H1 (cell line): ENCODE measurements at regions not wholly inside any gene's neighbourhood (a gene's known extent, or its start where the extent isn't known, plus 50 kb on each side); places are given as distances from the start of the nearest gene placed in this dataset.

Experiments
- CTCF ChIA-PET: fragments of 300-600 bp; sonication (Branson Sonifier 250); formaldehyde crosslinking; loops from one replicate; lab custom pipeline; 2021; ENCODE audit not compliant: partially characterized antibody; lab: Charles Lee
- POLR2A ChIA-PET: fragments of 300-600 bp; sonication (Branson Sonifier 250); formaldehyde crosslinking; loops from one replicate; lab custom pipeline; 2021; ENCODE audit warnings: inconsistent platforms; ENCODE audit not compliant: partially characterized antibody; lab: Charles Lee
- DNase-seq, 2 experiments: peaks; one replicate each; pipeline versions ENCODE4 v3.0.0 to v3.0.0-alpha.2; 2010 to 2022; ENCODE audit warnings: low spot score in 2 of 2, low read depth in 1 of 2, mixed read lengths in 1 of 2
- FAIRE-seq: peaks from 2 replicates; lab custom pipeline; 2011; peaks lifted over from hg19 to GRCh38; lab: Jason Lieb, UNC
- H2AFZ ChIP-seq: 2 replicates; pipeline ENCODE4 v1.8.1; 2012; ENCODE audit warnings: low read length, inconsistent platforms
- H2AK5ac ChIP-seq: 2 replicates; pipeline ENCODE4 v1.6.1; 2013; ENCODE audit warnings: low read depth, low read length
- H2BK120ac ChIP-seq: replicated peaks from 2 replicates; pipeline ENCODE3; 2013; ENCODE audit warnings: low read depth, low read length, inconsistent platforms
- H2BK12ac ChIP-seq: 2 replicates; pipeline ENCODE4 v1.6.1; 2013; ENCODE audit warnings: low read depth, low read length
- H2BK15ac ChIP-seq: 2 replicates; pipeline ENCODE4 v1.6.1; 2013; ENCODE audit warnings: low read length
- H2BK20ac ChIP-seq: 2 replicates; pipeline ENCODE4 v1.6.1; 2013; ENCODE audit warnings: low read length
- H2BK5ac ChIP-seq: 2 replicates; pipeline ENCODE4 v1.6.1; 2013; ENCODE audit warnings: low read depth, low read length
- H3K14ac ChIP-seq: 2 replicates; pipeline ENCODE4 v1.6.1; 2013; ENCODE audit warnings: inconsistent platforms; ENCODE audit not compliant: insufficient read length
- H3K18ac ChIP-seq: 2 replicates; pipeline ENCODE4 v1.6.1; 2013; ENCODE audit warnings: low read length; ENCODE audit errors: extremely low read depth
- H3K23ac ChIP-seq: 2 replicates; pipeline ENCODE4 v1.6.1; 2013; ENCODE audit warnings: inconsistent platforms; ENCODE audit not compliant: insufficient read length
- H3K23me2 ChIP-seq: 2 replicates; pipeline ENCODE4 v1.6.1; 2013; ENCODE audit warnings: low read depth, low read length
- H3K27ac ChIP-seq: 2 replicates; pipeline ENCODE4 v1.6.1; 2011; ENCODE audit warnings: low read depth, low read length, inconsistent platforms
- H3K27me3 ChIP-seq, 4 experiments: replicated peaks in 1 of 4; 1 replicate in 1 of 4; 2 replicates in 3 of 4; pipeline versions ENCODE4 v1.6.1 to v1.8.1; 2011 to 2013; ENCODE audit warnings: low read length in 3 of 4, mild to moderate bottlenecking in 3 of 4, inconsistent platforms in 2 of 4, mixed read lengths in 2 of 4, moderate library complexity in 1 of 4; ENCODE audit not compliant: control insufficient read depth in 3 of 4, insufficient read depth in 3 of 4; ENCODE audit errors: extremely low read depth in 1 of 4
- H3K36me3 ChIP-seq, 4 experiments: 2 replicates each; pipeline versions ENCODE4 v1.6.1 to v1.8.1; 2011 to 2013; ENCODE audit warnings: mild to moderate bottlenecking in 4 of 4, low read length in 3 of 4, moderate library complexity in 2 of 4, control low read depth in 1 of 4, inconsistent platforms in 1 of 4; ENCODE audit not compliant: insufficient read depth in 4 of 4, control insufficient read depth in 2 of 4
- H3K4ac ChIP-seq: replicated peaks from 2 replicates; pipeline ENCODE3; 2013; ENCODE audit warnings: low read length, low read depth, mixed read lengths, inconsistent platforms; ENCODE audit not compliant: insufficient read length
- H3K4me1 ChIP-seq, 4 experiments: replicated peaks in 1 of 4; 1 replicate in 1 of 4; 2 replicates in 3 of 4; pipeline versions ENCODE4 v1.6.1 to v1.8.1; 2011 to 2013; ENCODE audit warnings: low read length in 3 of 4, inconsistent platforms in 2 of 4, mixed read lengths in 1 of 4; ENCODE audit not compliant: insufficient read depth in 4 of 4, control insufficient read depth in 3 of 4
- H3K4me2 ChIP-seq, 2 experiments: 2 replicates each; pipeline versions ENCODE4 v1.6.1 to v1.8.1; 2011 to 2013; ENCODE audit warnings: low read depth in 2 of 2, low read length in 2 of 2, control low read depth in 1 of 2, inconsistent platforms in 1 of 2, mild to moderate bottlenecking in 1 of 2; ENCODE audit not compliant: insufficient read depth in 1 of 2
- H3K4me3 ChIP-seq, 4 experiments: fragments of 200-600, 300-600 bp in 1 of 4; sonication (generic), shearing (Covaris generic), sonication (Bioruptor Twin) in 1 of 4; 2 replicates each; pipeline versions ENCODE4 v1.5.1 to v1.8.1; 2011 to 2016; ENCODE audit warnings: low read length in 4 of 4, low read depth in 3 of 4, control low read depth in 2 of 4, inconsistent platforms in 2 of 4, mild to moderate bottlenecking in 2 of 4, mixed read lengths in 1 of 4, moderate library complexity in 1 of 4; ENCODE audit not compliant: insufficient read depth in 2 of 4; ENCODE audit errors: extremely low read depth in 1 of 4
- H3K56ac ChIP-seq: replicated peaks from 2 replicates; pipeline ENCODE3; 2013; ENCODE audit warnings: low read depth, mild to moderate bottlenecking, mixed read lengths, low read length, inconsistent platforms; ENCODE audit not compliant: insufficient read length
- H3K79me1 ChIP-seq: 2 replicates; pipeline ENCODE4 v1.6.1; 2013; ENCODE audit warnings: low read depth, low read length, control low read depth
- H3K79me2 ChIP-seq, 2 experiments: 2 replicates each; pipeline versions ENCODE4 v1.6.1 to v1.8.1; 2012 to 2013; ENCODE audit warnings: low read length in 2 of 2, mild to moderate bottlenecking in 2 of 2, inconsistent platforms in 1 of 2; ENCODE audit not compliant: insufficient read depth in 2 of 2, control insufficient read depth in 1 of 2
- H3K9ac ChIP-seq, 4 experiments: replicated peaks in 1 of 4; 1 replicate in 1 of 4; 2 replicates in 3 of 4; pipeline versions ENCODE4 v1.6.1 to v1.8.1; 2011 to 2013; ENCODE audit warnings: low read depth in 3 of 4, low read length in 3 of 4, control low read depth in 2 of 4, mild to moderate bottlenecking in 2 of 4, moderate library complexity in 2 of 4, inconsistent platforms in 1 of 4; ENCODE audit errors: extremely low read depth in 1 of 4
- H3K9me3 ChIP-seq, 2 experiments: 2 replicates each; pipeline versions ENCODE4 v1.6.1 to v1.8.1; 2012 to 2013; ENCODE audit warnings: mild to moderate bottlenecking in 2 of 2, moderate library complexity in 2 of 2, control low read depth in 1 of 2, inconsistent platforms in 1 of 2, low read depth in 1 of 2, low read length in 1 of 2, mixed read lengths in 1 of 2; ENCODE audit not compliant: insufficient read depth in 2 of 2
- H4K20me1 ChIP-seq, 2 experiments: replicated peaks in 1 of 2; 2 replicates each; pipeline versions ENCODE3 to v1.8.1; 2011 to 2013; ENCODE audit warnings: inconsistent platforms in 2 of 2, low read length in 2 of 2, mild to moderate bottlenecking in 1 of 2; ENCODE audit not compliant: insufficient read depth in 2 of 2, control insufficient read depth in 1 of 2
- H4K5ac ChIP-seq: 2 replicates; pipeline ENCODE4 v1.6.1; 2013; ENCODE audit warnings: low read length, low read depth, mixed read lengths, inconsistent platforms; ENCODE audit not compliant: insufficient read length
- H4K8ac ChIP-seq: 2 replicates; pipeline ENCODE4 v1.8.0; 2013; ENCODE audit warnings: mild to moderate bottlenecking, moderate library complexity, low read length, inconsistent platforms; ENCODE audit not compliant: insufficient read depth; ENCODE audit errors: extremely low read depth
- H4K91ac ChIP-seq: replicated peaks from 2 replicates; pipeline ENCODE3; 2013; ENCODE audit warnings: low read length, mixed read lengths, inconsistent platforms; ENCODE audit not compliant: insufficient read length
- BRCA1 ChIP-seq: IDR thresholded peaks from 2 replicates; pipeline ENCODE4 v1.6.1; 2012; ENCODE audit warnings: low read depth, low read length, improper control_type of control experiment
- FOSL1 ChIP-seq: IDR thresholded peaks from 2 replicates; pipeline ENCODE4 v1.6.1; 2011; ENCODE audit warnings: mild to moderate bottlenecking, low read depth, low read length, moderate library complexity; ENCODE audit not compliant: insufficient read depth
- HDAC2 ChIP-seq, 2 experiments: fragments of 300-600 bp in 1 of 2; sonication (generic) in 1 of 2; IDR thresholded peaks; 2 replicates each; pipeline ENCODE4 v1.6.1; 2011 to 2012; ENCODE audit warnings: low read depth in 2 of 2, low read length in 2 of 2, mild to moderate bottlenecking in 2 of 2, moderate library complexity in 2 of 2, borderline replicate concordance in 1 of 2, inconsistent platforms in 1 of 2
- HDAC6 ChIP-seq: IDR thresholded peaks from one replicate; pipeline ENCODE4 v1.7.1; 2012; ENCODE audit warnings: low read depth, mild to moderate bottlenecking, inconsistent platforms, low read length, moderate library complexity
- JUND ChIP-seq: IDR thresholded peaks from 2 replicates; pipeline ENCODE4 v1.6.1; 2011; ENCODE audit warnings: mild to moderate bottlenecking, improper control_type of control experiment, low read length
- KDM4A ChIP-seq: IDR thresholded peaks from one replicate; pipeline ENCODE4 v1.7.1; 2012; ENCODE audit warnings: low read depth, mild to moderate bottlenecking, moderate library complexity, low read length, inconsistent platforms; ENCODE audit not compliant: severe bottlenecking
- MAFK ChIP-seq: IDR thresholded peaks from 2 replicates; pipeline ENCODE4 v1.6.1; 2012; ENCODE audit warnings: low read depth, mild to moderate bottlenecking, improper control_type of control experiment, low read length
- NANOG ChIP-seq: IDR thresholded peaks from 2 replicates; pipeline ENCODE4 v1.6.1; 2011; ENCODE audit warnings: low read length, low read depth, mild to moderate bottlenecking, inconsistent platforms; ENCODE audit not compliant: insufficient read depth, poor library complexity, severe bottlenecking
- POLR2A ChIP-seq, 2 experiments: IDR thresholded peaks; 1 replicate in 1 of 2; 2 replicates in 1 of 2; pipeline ENCODE4 v1.6.1; 2011; ENCODE audit warnings: low read depth in 2 of 2, low read length in 2 of 2, mild to moderate bottlenecking in 2 of 2; ENCODE audit errors: control extremely low read depth in 1 of 2
- SAP30 ChIP-seq: fragments of 300-600 bp; sonication (generic); IDR thresholded peaks from 2 replicates; pipeline ENCODE4 v1.7.1; 2012; ENCODE audit warnings: low read length, moderate library complexity, mild to moderate bottlenecking, inconsistent platforms; ENCODE audit not compliant: insufficient read depth, insufficient replicate concordance
- SP4 ChIP-seq: IDR thresholded peaks from 2 replicates; pipeline ENCODE4 v1.6.1; 2012; ENCODE audit warnings: low read length, inconsistent platforms
- SRF ChIP-seq: IDR thresholded peaks from 2 replicates; pipeline ENCODE4 v1.6.1; 2011; ENCODE audit warnings: mild to moderate bottlenecking, low read depth, low read length, moderate library complexity
- TAF7 ChIP-seq: optimal IDR thresholded peaks from 2 replicates; pipeline ENCODE3; 2011; ENCODE audit warnings: low read depth, mild to moderate bottlenecking, inconsistent platforms, low read length, moderate library complexity, borderline replicate concordance
- TBP ChIP-seq: IDR thresholded peaks from 2 replicates; pipeline ENCODE4 v1.6.1; 2011; ENCODE audit warnings: low read depth, low read length, improper control_type of control experiment
- YY1 ChIP-seq: IDR thresholded peaks from 2 replicates; pipeline ENCODE4 v1.6.1; 2011; ENCODE audit warnings: low read depth, mild to moderate bottlenecking, low read length
- ZNF274 ChIP-seq: IDR thresholded peaks from 2 replicates; pipeline ENCODE4 v1.7.0; 2012; ENCODE audit warnings: low read length, borderline replicate concordance; ENCODE audit errors: extremely low read depth
- WGBS, 2 experiments: shearing (Covaris generic) in 1 of 2; methylation state at CpG; one replicate each; pipeline versions ENCODE4 v1.1.6 to v1.1.7; 2013 to 2015; ENCODE audit warnings: low lambda C conversion rate in 2 of 2, mixed read lengths in 2 of 2, inconsistent platforms in 1 of 2, low coverage in 1 of 2, missing lambda C conversion rate in 1 of 2; ENCODE audit not compliant: insufficient replicate concordance in 2 of 2, insufficient coverage in 1 of 2, insufficient read length in 1 of 2; ENCODE audit errors: extremely low coverage in 1 of 2, missing lambda C conversion rate in 1 of 2; 5-methylcytosine and 5-hydroxymethylcytosine counted together

GRCh38 chr20:55528482-55528881 lies 476.8 kb downstream of the CBLN4 start:
- no peak overlapping the region for H2BK12ac ChIP-seq
- ChIA-PET POLR2A (no interaction called here), CTCF (no interaction called here)
- no peak overlapping the region for H3K4me2 ChIP-seq
- FAIRE-seq (no peak), DNase-seq (no peak)
- H2BK15ac ChIP-seq: no peak overlapping the region
- no peak overlapping the region for H2BK120ac ChIP-seq
- no peaks in the 10 kb centered on the region for H4K20me1 ChIP-seq
- H3K23ac ChIP-seq: no peak overlapping the region
- H3K4me1 ChIP-seq: no peaks in the 10 kb centered on the region; a peak in 1 of 7 replicates
- H4K5ac ChIP-seq: no peak overlapping the region
- H4K8ac ChIP-seq: no peak overlapping the region
- H3K56ac ChIP-seq: no peak overlapping the region
- peak overlapping the region in 1 of 4 experiments; percentile 22; a peak in 1 of 8 replicates for H3K4me3 ChIP-seq
- no peak overlapping the region for H3K14ac ChIP-seq
- no peaks in the 10 kb centered on the region for H3K27me3 ChIP-seq
- no peaks in the 10 kb centered on the region for H3K9me3 ChIP-seq
- H2AFZ ChIP-seq: no peak overlapping the region
- H3K9ac ChIP-seq: no peak overlapping the region
- H2BK5ac ChIP-seq: no peak overlapping the region
- no peak overlapping the region for H2BK20ac ChIP-seq
- H2AK5ac ChIP-seq: no peak overlapping the region
- no peaks in the 10 kb centered on the region for H3K79me1 ChIP-seq
- no peak overlapping the region for H4K91ac ChIP-seq
- H3K79me2 ChIP-seq: no peaks in the 10 kb centered on the region
- no peak overlapping the region for H3K27ac ChIP-seq
- no peaks in the 10 kb centered on the region for H3K23me2 ChIP-seq
- H3K36me3 ChIP-seq: no peaks in the 10 kb centered on the region
- no peak overlapping the region for H3K4ac ChIP-seq
- H3K18ac ChIP-seq: no peak overlapping the region
- 75% methylated on average over 3 of the region's 3 CpGs; no CpG with 5 or more reads in 1 of the 2 experiments for WGBS, 2 experiments
- TF ChIP-seq SP4 (no peak), FOSL1 (no peak), SRF (no peak), HDAC2 (IDR thresholded peaks at IDR 0.05; ENCODE audit: borderline replicate concordance in 1 of 2, low read depth in 2 of 2, low read length in 2 of 2) (no peak), TAF7 (no peak), SAP30 (no peak), BRCA1 (no peak), ZNF274 (no peak), TBP (no peak), HDAC6 (no peak), KDM4A (no peak), MAFK (no peak), NANOG (no peak), YY1 (no peak), JUND (no peak), POLR2A (IDR thresholded peaks at IDR 0.05; ENCODE audit: control extremely low read depth in 1 of 2, low read depth in 2 of 2, low read length in 2 of 2) (no peak)
